Transverse colon (tissue), 3 donors: ENCODE measurements at regions not wholly inside any gene's neighbourhood (a gene's known extent, or its start where the extent isn't known, plus 50 kb on each side); places are given as distances from the start of the nearest gene placed in this dataset.

Experiments used
- POLR2A ChIP-seq: fragments of 450-650 bp; IDR thresholded peaks from one replicate; pipeline ENCODE4 v1.6.1; 2016; ENCODE audit warnings: antibody characterized with exemption, mild to moderate bottlenecking, moderate library complexity
- TF ChIP-seq, protein P1 (sequence below), 5 experiments: fragments of 200-600 bp in 3 of 5; fragments of 450-650 bp in 2 of 5; sonication (generic) in 3 of 5; IDR thresholded peaks; 1 replicate in 2 of 5; 2 replicates in 3 of 5; pipeline ENCODE4 v1.5.1; 2016 to 2017; ENCODE audit warnings: antibody characterized with exemption in 5 of 5, inconsistent platforms in 3 of 5, mild to moderate bottlenecking in 2 of 5, moderate library complexity in 1 of 5

DNA sequence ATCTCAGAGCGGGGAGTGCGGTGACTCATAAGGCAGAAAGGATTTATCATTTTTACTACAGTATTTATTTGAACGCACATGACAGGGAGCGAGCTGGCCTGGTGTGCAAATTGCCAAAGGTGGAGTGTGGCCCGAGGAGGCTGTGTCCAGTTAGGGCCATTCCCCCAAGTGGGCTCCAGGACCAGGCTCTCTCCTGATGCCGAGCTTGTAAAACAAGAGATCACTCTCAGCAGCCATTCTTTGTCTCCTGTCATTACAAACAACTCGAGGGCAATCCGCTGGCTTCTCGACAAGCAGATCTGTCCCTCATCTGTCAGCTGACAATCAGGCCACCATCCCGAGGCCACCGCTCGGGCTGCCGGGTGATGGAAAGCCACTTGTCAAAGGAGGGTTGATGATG lies 418.9 kb downstream of the ZNF536 start:
- TF ChIP-seq, protein P1, sequence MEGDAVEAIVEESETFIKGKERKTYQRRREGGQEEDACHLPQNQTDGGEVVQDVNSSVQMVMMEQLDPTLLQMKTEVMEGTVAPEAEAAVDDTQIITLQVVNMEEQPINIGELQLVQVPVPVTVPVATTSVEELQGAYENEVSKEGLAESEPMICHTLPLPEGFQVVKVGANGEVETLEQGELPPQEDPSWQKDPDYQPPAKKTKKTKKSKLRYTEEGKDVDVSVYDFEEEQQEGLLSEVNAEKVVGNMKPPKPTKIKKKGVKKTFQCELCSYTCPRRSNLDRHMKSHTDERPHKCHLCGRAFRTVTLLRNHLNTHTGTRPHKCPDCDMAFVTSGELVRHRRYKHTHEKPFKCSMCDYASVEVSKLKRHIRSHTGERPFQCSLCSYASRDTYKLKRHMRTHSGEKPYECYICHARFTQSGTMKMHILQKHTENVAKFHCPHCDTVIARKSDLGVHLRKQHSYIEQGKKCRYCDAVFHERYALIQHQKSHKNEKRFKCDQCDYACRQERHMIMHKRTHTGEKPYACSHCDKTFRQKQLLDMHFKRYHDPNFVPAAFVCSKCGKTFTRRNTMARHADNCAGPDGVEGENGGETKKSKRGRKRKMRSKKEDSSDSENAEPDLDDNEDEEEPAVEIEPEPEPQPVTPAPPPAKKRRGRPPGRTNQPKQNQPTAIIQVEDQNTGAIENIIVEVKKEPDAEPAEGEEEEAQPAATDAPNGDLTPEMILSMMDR (IDR thresholded peaks at IDR 0.05) = no peak
- TF ChIP-seq POLR2A = no peak
